Gastroesophageal sphincter (tissue), 4 donors: ENCODE measurements at regions not wholly inside any gene's neighbourhood (a gene's known extent, or its start where the extent isn't known, plus 50 kb on each side); places are given as distances from the start of the nearest gene placed in this dataset.

Source experiments
- ATAC-seq: fragments of 150-250 bp; one replicate; pipeline ENCODE4 v1.9.1; 2016; ENCODE audit warnings: mild to moderate bottlenecking, moderate library complexity
- H3K27ac ChIP-seq, 4 donors: fragments of 200-600 bp; sonication (generic) in 3 of 4; 1 replicate in 3 of 4; 2 replicates in 1 of 4; pipeline ENCODE4 v1.5.1; 2016 to 2019
- H3K27me3 ChIP-seq: fragments of 200-600 bp; sonication (generic); one replicate; pipeline ENCODE4 v1.5.1; 2019
- H3K36me3 ChIP-seq, 2 donors: fragments of 200-600 bp; sonication (generic); one replicate each; pipeline ENCODE4 v1.5.1; 2019; ENCODE audit warnings: control low read depth in 1 of 2
- H3K4me1 ChIP-seq, 3 donors: fragments of 200-600 bp; sonication (generic); 1 replicate in 2 of 3; 2 replicates in 1 of 3; pipeline ENCODE4 v1.5.1; 2016 to 2019; ENCODE audit warnings: control low read depth in 2 of 3
- H3K4me3 ChIP-seq, 2 donors: fragments of 200-600 bp; sonication (generic); one replicate each; pipeline ENCODE4 v1.5.1; 2019; ENCODE audit warnings: mild to moderate bottlenecking in 1 of 2, moderate library complexity in 1 of 2
- H3K9me3 ChIP-seq, 3 donors: fragments of 200-600 bp; sonication (generic); one replicate each; pipeline ENCODE4 v1.5.1; 2017 to 2019; ENCODE audit warnings: control low read depth in 2 of 3
- EP300 ChIP-seq: sonication (generic); formaldehyde crosslinking; IDR thresholded peaks from one replicate; pipeline ENCODE4 v1.6.1; 2017; ENCODE audit warnings: antibody characterized with exemption, mild to moderate bottlenecking
- POLR2A ChIP-seq, 2 donors: fragments of 450-650 bp; IDR thresholded peaks; one replicate each; pipeline ENCODE4 v1.6.1; 2017; ENCODE audit warnings: antibody characterized with exemption in 2 of 2, mild to moderate bottlenecking in 2 of 2, moderate library complexity in 1 of 2
- POLR2AphosphoS5 ChIP-seq: sonication (generic); formaldehyde crosslinking; IDR thresholded peaks from one replicate; pipeline ENCODE4 v1.6.1; 2017; ENCODE audit warnings: antibody characterized with exemption
- WGBS, 2 donors: methylation state at CpG; one replicate each; pipeline ENCODE4 v1.1.5; 2018; ENCODE audit warnings: low coverage in 1 of 2; 5-methylcytosine and 5-hydroxymethylcytosine counted together
- TF ChIP-seq, protein P1 (sequence below), 4 experiments: fragments of 200-600 bp in 2 of 4; fragments of 450-650 bp in 2 of 4; sonication (generic) in 1 of 4; IDR thresholded peaks; one replicate each; pipeline ENCODE4 v1.5.1; 2017 to 2019; ENCODE audit warnings: antibody characterized with exemption in 4 of 4, mild to moderate bottlenecking in 2 of 4, moderate library complexity in 2 of 4

DNA sequence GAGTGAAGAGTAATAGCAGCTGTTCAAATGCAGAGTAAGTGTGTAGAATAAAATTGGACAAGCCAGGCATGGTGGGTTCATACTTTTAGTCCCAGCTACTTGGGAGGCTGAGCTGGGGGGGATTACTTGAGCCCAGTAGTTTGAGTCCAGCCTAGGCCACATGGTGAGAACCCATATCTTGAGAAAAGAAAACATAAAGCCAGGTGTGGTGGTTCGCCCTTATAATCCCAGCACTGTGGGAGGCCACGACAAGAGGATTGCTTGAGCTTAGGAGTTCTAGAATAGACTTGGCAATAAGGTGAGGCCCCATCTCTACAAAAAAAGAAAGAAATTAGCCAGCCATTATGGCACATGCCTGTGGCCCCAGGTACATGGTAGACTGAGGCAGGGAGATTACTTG, 1241.1 kb downstream of the UQCRFS1 start:
- Histone ChIP-seq H3K27me3 (peaks cover 4% of the 10 kb centered on the region), H3K27ac (no peak overlapping the region), H3K4me3 (no peak overlapping the region), H3K9me3 (no peaks in the 10 kb centered on the region), H3K36me3 (no peaks in the 10 kb centered on the region), H3K4me1 (no peaks in the 10 kb centered on the region)
- ATAC-seq = no peak
- 42 to 100% methylated on average over 2 of the region's 2 CpGs for WGBS, 2 donors
- no peak for TF ChIP-seq POLR2AphosphoS5
- no peak for TF ChIP-seq POLR2A (IDR thresholded peaks at IDR 0.05)
- TF ChIP-seq, protein P1, sequence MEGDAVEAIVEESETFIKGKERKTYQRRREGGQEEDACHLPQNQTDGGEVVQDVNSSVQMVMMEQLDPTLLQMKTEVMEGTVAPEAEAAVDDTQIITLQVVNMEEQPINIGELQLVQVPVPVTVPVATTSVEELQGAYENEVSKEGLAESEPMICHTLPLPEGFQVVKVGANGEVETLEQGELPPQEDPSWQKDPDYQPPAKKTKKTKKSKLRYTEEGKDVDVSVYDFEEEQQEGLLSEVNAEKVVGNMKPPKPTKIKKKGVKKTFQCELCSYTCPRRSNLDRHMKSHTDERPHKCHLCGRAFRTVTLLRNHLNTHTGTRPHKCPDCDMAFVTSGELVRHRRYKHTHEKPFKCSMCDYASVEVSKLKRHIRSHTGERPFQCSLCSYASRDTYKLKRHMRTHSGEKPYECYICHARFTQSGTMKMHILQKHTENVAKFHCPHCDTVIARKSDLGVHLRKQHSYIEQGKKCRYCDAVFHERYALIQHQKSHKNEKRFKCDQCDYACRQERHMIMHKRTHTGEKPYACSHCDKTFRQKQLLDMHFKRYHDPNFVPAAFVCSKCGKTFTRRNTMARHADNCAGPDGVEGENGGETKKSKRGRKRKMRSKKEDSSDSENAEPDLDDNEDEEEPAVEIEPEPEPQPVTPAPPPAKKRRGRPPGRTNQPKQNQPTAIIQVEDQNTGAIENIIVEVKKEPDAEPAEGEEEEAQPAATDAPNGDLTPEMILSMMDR (IDR thresholded peaks at IDR 0.05) = no peak
- no peak for TF ChIP-seq EP300

GRCh38 chr19:27971071-27971470, 1241.9 kb downstream of the UQCRFS1 start:
- 57 to 69% methylated on average over 3 to 5 of the region's 5 CpGs for WGBS, 2 donors
- Histone ChIP-seq H3K9me3 (no peaks in the 10 kb centered on the region), H3K36me3 (no peaks in the 10 kb centered on the region), H3K27me3 (no peaks in the 10 kb centered on the region), H3K4me3 (no peak overlapping the region), H3K27ac (no peak overlapping the region), H3K4me1 (no peaks in the 10 kb centered on the region)
- TF ChIP-seq EP300 = no peak
- no peak for TF ChIP-seq POLR2AphosphoS5
- no peak for TF ChIP-seq POLR2A (IDR thresholded peaks at IDR 0.05)
- TF ChIP-seq, protein P1 (IDR thresholded peaks at IDR 0.05) = no peak
- ATAC-seq = no peak

GRCh38 chr19:27966390-27966816, 1246.5 kb downstream of the UQCRFS1 start:
- Histone ChIP-seq H3K27ac (no peak overlapping the region), H3K4me3 (no peak overlapping the region), H3K36me3 (no peaks in the 10 kb centered on the region), H3K4me1 (peaks cover 0 to 12% (median 0%) of the 10 kb centered on the region in 3 donors), H3K27me3 (no peaks in the 10 kb centered on the region), H3K9me3 (no peaks in the 10 kb centered on the region)
- TF ChIP-seq EP300 (no peak), POLR2A (IDR thresholded peaks at IDR 0.05) (no peak)
- TF ChIP-seq, protein P1 (IDR thresholded peaks at IDR 0.05) = peak in 2 of 4 experiments; percentile 21 to 53
- no peak for ATAC-seq
- WGBS, 2 donors = 22 to 34% methylated on average over 2 of the region's 2 CpGs

DNA sequence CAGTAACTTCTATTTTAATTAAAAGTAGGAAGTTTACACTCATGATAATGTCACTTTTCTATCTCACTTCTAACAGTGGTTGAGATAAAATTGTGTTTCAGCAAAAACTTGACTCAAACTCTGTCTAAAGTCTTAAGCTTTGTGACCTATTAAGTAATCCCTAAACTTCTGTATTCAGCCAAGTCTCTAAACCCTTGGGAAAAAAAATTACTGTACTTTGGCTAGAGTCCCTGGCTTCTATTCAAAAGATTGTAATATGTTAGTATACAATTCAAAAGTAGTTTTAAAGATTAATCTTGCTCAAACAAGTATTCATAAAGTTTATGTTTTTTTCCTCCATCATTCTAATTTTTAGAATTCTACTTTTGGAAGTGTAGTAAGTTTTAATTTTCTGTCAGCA, 1248.8 kb downstream of the UQCRFS1 start:
- Histone ChIP-seq H3K27me3 (no peaks in the 10 kb centered on the region), H3K4me3 (no peak overlapping the region), H3K36me3 (no peaks in the 10 kb centered on the region), H3K4me1 (peaks cover 0 to 12% (median 0%) of the 10 kb centered on the region in 3 donors), H3K9me3 (no peaks in the 10 kb centered on the region), H3K27ac (no peak overlapping the region)
- no peak for ATAC-seq
- no peak for TF ChIP-seq POLR2A (IDR thresholded peaks at IDR 0.05)
- TF ChIP-seq, protein P1 (IDR thresholded peaks at IDR 0.05) = no peak
- TF ChIP-seq POLR2AphosphoS5 = peak; percentile 6

GRCh38 chr19:27962264-27962663, 1250.7 kb downstream of the UQCRFS1 start:
- Histone ChIP-seq H3K4me3 (no peak overlapping the region), H3K27me3 (no peaks in the 10 kb centered on the region), H3K4me1 (peaks cover 0 to 12% (median 0%) of the 10 kb centered on the region in 3 donors), H3K9me3 (no peaks in the 10 kb centered on the region), H3K36me3 (no peaks in the 10 kb centered on the region), H3K27ac (no peak overlapping the region)
- WGBS, 2 donors = 31 to 50% methylated on average over 3 of the region's 3 CpGs
- TF ChIP-seq EP300 (no peak), POLR2AphosphoS5 (no peak), POLR2A (IDR thresholded peaks at IDR 0.05) (no peak)
- TF ChIP-seq, protein P1 (IDR thresholded peaks at IDR 0.05) = no peak
- ATAC-seq = no peak
